ENCODE measurements at regions not wholly inside any gene's neighbourhood (a gene's known extent, or its start where the extent isn't known, plus 50 kb on each side); places are given as distances from the start of the nearest gene placed in this dataset.
"Not testable (repeated sequence)": the region's sequence is repeated elsewhere in the genome, so short reads cannot be mapped to it uniquely, and the experiment has no call there.

DNA sequence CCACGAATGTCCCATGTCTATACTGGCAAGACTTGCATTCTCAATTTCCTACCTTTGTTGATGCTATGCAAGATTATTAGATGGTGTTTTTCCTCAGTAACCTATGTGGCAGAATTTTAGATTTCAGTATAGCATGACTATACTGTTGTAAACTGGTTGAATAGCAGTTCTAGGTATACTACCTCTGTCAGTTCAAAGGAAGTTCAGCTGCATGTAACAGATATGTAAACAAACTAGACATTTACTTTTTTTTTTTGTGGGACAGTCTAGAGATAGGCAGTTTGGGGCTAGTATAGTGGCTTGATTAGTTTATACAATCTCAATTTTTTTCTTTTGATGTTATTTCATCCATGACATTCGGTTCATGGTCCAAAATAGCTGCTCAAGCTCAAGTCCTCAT lies 97.6 kb upstream of the GRIN3A start:
- DNase-seq (ENCODE audit: extremely low read depth, low read depth), result no peak
- TF ChIP-seq, protein P1, sequence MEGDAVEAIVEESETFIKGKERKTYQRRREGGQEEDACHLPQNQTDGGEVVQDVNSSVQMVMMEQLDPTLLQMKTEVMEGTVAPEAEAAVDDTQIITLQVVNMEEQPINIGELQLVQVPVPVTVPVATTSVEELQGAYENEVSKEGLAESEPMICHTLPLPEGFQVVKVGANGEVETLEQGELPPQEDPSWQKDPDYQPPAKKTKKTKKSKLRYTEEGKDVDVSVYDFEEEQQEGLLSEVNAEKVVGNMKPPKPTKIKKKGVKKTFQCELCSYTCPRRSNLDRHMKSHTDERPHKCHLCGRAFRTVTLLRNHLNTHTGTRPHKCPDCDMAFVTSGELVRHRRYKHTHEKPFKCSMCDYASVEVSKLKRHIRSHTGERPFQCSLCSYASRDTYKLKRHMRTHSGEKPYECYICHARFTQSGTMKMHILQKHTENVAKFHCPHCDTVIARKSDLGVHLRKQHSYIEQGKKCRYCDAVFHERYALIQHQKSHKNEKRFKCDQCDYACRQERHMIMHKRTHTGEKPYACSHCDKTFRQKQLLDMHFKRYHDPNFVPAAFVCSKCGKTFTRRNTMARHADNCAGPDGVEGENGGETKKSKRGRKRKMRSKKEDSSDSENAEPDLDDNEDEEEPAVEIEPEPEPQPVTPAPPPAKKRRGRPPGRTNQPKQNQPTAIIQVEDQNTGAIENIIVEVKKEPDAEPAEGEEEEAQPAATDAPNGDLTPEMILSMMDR (IDR thresholded peaks at IDR 0.05; ENCODE audit: low read depth, low read length, missing control alignments), result no peak
- H3K4me3 ChIP-seq (replicated peaks; ENCODE audit: low read depth, low read length), result no peak overlapping the region

DNA sequence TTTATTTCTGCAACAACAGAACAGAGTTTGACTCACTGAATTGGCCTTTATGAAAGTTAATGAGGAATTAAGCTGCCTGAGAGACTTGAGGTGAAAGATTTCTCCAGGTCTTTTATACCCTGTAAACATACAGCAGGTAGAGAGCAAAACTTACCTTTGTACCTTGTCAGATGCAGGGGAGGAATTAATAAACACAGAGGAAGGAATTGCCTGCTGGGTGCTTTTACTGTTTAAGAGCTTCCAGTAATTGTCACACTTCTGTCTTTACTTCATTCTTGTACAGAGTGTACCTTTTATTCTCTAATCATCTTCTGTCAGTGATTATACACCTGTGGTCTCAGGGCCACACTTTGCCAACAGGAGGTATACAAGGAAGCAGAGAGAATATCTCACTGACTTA lies 94.0 kb upstream of the GRIN3A start:
- TF ChIP-seq, protein P1 (IDR thresholded peaks at IDR 0.05; ENCODE audit: low read depth, low read length, missing control alignments), result no peak
- no peak overlapping the region for H3K4me3 ChIP-seq (replicated peaks; ENCODE audit: low read depth, low read length)
- DNase-seq (ENCODE audit: extremely low read depth, low read depth), result no peak

DNA sequence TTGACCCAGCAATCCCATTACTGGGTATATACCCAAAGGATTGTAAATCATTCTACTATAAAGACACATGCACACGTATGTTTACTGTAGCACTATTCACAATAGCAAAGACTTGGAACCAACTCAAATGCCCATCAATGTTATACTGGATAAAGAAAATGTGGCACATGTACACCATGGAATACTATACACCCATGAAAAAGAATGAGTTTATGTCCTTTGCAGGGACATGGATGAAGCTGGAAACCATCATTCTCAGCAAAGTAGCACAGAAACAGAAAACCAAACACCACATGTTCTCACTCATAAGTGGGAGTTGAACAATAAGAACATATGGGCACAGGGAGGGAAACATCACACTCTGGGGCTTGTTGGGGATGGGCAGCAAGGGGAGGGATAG lies 83.0 kb upstream of the GRIN3A start:
- not testable (repeated sequence) for H3K4me3 ChIP-seq (replicated peaks; ENCODE audit: low read depth, low read length); DNase-seq (ENCODE audit: extremely low read depth, low read depth)

DNA sequence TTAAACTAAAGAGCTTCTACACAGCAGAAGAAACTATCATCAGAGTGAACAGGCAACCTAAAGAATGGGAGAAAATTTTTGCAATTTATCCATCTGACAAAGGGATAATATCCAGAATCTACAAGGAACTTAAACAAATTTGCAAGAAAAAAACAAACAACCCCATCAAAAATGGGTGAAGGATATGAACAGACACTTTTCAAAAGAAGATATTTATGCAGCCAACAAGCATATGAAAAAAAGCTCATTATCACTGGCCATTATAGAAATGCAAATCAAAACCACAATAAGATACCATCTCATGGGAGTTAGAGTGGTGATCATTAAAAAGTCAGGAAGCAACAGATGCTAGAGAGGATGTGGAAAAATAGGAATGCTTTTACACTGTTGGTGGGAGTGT lies 82.5 kb upstream of the GRIN3A start:
- H3K4me3 ChIP-seq (replicated peaks; ENCODE audit: low read depth, low read length); DNase-seq (ENCODE audit: extremely low read depth, low read depth): not testable (repeated sequence)

DNA sequence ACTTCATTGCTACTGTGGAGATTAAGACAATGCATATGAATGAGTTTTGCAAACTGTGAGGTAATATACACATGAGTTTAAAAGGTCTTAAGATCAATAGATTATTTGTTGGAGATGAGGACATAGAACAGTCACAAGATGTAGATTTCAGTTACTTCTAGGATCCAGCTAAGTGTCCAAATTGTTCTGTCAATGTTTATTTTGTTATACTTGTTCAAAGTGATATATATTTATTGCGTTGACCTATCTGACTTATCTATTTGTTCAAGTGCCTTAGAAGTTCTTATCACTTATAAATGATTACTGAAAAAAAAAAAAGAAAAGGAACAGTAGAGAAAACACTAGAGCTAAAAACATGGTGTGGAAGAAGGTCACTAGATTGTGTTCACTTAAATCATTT lies 75.6 kb upstream of the GRIN3A start:
- TF ChIP-seq, protein P1 (IDR thresholded peaks at IDR 0.05; ENCODE audit: low read depth, low read length, missing control alignments), result no peak
- H3K4me3 ChIP-seq (replicated peaks; ENCODE audit: low read depth, low read length), result no peak overlapping the region
- DNase-seq (ENCODE audit: extremely low read depth, low read depth), result no peak

DNA sequence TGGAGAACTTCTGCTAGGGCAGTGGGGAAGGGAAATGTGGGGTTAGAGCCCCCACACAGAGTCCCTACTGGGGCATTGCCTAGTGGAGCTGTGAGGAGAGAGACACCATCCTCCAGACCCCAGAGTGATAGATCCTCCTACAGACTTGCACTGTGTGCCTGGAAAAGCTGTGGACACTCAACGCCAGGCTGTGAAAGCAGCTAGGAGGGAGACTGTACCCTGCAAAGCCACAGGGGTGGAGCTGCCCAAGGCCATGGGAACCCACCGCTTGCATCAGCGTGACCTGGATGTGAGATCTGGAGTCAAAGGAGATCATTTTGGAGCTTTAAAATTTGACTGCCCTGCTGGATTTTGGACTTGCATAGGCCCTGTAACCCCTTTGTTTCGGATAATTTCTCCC lies 69.4 kb upstream of the GRIN3A start:
- H3K4me3 ChIP-seq (replicated peaks; ENCODE audit: low read depth, low read length); DNase-seq (ENCODE audit: extremely low read depth, low read depth): not testable (repeated sequence)

DNA sequence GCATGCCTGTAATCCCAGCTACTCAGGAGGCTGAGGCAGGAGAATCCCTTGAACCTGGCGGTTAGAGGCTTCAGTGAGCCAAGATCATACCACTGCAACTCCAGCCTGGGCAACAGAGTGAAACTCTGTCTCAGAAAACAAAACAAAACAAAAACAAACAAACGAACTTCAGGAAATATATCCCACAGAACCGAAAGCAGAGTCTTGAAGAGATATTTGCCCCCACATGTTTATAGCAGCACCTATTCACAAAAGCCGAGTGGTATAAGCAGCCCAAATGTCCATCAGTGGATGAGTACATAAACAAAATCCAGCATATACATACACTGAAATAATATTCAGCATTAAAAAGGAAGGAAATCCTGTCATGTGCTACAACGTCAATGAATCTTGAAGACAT lies 57.6 kb upstream of the GRIN3A start:
- TF ChIP-seq, protein P1 (IDR thresholded peaks at IDR 0.05; ENCODE audit: low read depth, low read length, missing control alignments), result no peak
- no peak overlapping the region for H3K4me3 ChIP-seq (replicated peaks; ENCODE audit: low read depth, low read length)
- no peak for DNase-seq (ENCODE audit: extremely low read depth, low read depth)

DNA sequence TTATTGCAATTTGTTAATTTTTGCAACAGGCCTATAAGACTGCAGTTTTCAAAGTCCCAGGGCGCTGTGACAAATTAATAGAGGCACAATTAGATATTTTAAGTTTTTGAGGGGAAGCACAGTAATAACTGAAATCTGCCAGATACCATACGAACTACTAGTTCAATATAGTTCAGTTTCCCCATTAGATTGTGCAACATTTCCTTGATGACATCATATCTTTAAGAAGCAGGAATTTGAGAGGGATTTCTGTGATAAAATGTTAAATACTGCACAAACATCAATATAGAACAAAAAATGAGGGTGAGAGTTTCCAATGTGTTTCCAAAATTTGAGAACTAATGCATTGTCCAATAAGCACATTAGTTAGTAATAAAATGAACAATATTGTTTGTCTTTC lies 56.7 kb upstream of the GRIN3A start:
- TF ChIP-seq, protein P1 (IDR thresholded peaks at IDR 0.05; ENCODE audit: low read depth, low read length, missing control alignments), result no peak
- DNase-seq (ENCODE audit: extremely low read depth, low read depth), result no peak
- no peak overlapping the region for H3K4me3 ChIP-seq (replicated peaks; ENCODE audit: low read depth, low read length)

DNA sequence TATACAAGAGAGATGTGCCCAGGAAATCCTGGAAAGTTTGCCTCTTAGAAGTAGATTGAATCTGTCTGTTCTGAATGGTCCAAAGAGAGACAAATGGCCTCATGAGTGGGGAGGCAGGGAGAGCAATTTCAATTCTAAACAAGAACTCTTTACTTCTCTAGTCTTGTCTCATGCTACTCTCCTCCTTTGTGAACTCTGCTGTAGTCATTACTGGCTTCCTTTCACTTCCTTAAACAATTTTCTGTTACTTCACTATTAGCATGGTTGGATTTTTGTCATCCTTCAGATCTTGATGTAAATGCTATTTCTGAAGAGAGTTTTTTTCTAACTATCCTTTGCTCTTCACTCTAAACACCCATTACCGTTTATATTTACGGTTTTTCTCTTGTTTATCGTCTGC lies 54.0 kb upstream of the GRIN3A start:
- TF ChIP-seq, protein P1 (IDR thresholded peaks at IDR 0.05; ENCODE audit: low read depth, low read length, missing control alignments), result no peak
- DNase-seq (ENCODE audit: extremely low read depth, low read depth), result no peak
- no peak overlapping the region for H3K4me3 ChIP-seq (replicated peaks; ENCODE audit: low read depth, low read length)

Measured in HFF-Myc (cell line).